Suppressor macrophage treated with lipopolysaccharide for 4 hours (primary cell): ENCODE measurements at regions not wholly inside any gene's neighbourhood (a gene's known extent, or its start where the extent isn't known, plus 50 kb on each side); places are given as distances from the start of the nearest gene placed in this dataset.

Experiments
- DNase-seq: peaks from one replicate; pipeline ENCODE4 v3.0.0-alpha.2; 2020

- DNase-seq, result no peak
Observed at GRCh38 chr5:52504584-52505240, 283.0 kb upstream of the ITGA1 start.

- no peak for DNase-seq
Observed at GRCh38 chr5:52517667-52518066, 270.0 kb upstream of the ITGA1 start.

DNA sequence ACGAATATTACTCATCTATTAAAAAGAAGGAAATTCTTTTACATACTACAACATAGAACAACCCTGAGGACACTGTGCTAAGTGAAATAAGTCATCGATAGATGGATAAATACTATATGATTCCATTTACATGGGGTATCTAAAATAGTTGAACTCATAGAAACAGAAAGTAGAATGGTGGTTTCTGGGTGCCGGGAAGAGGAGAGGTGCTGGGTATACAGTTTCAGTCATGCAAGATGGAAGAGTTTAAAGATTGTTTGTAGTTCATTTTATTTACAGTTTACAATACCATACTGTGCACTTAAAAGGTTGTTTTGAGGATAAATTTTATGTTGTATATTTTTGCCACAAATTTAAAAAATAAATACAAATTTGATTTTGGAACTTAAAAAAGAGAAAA, 267.5 kb upstream of the ITGA1 start:
- DNase-seq, result no peak

- no peak for DNase-seq
Observed at GRCh38 chr5:52521236-52521635, 266.5 kb upstream of the ITGA1 start.

GRCh38 chr5:52523701-52524100, 264.0 kb upstream of the ITGA1 start:
- no peak for DNase-seq

DNA sequence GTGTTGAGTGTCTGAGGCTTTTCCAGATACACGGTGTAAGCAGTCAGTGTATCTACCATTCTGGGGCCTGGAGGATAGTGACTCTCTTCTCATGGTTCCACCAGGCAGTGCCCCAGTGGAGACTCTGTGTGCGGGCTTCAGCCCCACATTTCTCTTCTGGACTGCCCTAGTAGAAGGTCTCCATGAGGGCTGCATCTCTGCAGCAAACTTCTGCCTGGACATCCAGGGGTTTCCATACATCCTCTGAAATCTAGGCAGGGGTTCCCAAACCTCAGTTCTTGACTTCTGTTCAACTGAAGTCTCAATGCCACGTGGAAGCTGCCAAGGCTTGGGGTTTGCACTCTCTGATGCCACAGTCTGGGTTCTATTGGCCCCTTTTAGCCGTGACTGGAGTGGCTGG, 256.6 kb upstream of the ITGA1 start:
- DNase-seq, result no peak

- DNase-seq, result no peak
Observed at GRCh38 chr5:52543594-52543993, 244.1 kb upstream of the ITGA1 start.

DNA sequence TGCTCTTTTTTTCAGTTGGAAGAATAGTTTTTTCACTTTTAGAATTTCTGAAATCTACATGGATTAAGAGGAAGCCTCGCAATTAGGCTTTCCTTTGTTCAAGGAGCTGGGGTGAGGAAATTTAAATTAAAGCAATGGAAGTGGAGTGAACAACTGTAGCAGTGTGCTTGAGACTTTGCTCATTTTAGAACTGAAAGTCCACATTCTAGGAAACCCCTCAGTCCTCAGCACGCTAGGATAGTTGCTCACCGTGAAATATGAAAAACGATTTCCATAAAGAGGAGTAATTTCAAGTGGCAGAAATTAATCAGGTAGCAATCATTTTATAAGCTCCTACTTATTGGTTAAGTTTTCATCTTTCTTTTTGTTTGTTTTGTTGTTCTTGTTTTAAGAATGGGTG, 243.0 kb upstream of the ITGA1 start:
- no peak for DNase-seq

- no peak for DNase-seq
Observed at GRCh38 chr5:52554293-52554692, 233.4 kb upstream of the ITGA1 start.

DNA sequence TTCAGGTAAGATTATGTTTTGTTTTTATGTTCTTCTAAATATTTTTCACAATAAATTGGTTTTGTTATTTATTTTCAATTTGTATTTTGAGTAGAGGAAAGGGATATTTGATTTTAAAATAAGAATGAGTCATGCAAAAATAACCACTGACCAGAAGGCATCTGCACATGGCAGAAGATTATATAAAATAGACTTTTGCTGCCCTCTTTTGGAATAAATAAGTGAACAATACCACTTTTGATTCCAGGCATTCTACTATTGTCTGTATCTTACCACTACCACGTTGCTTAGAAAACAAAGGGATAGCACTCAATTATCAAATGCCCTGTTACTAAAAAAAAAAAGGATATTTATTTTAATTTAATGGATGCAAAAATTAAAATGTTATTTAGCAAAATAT, 227.3 kb upstream of the ITGA1 start:
- no peak for DNase-seq

DNA sequence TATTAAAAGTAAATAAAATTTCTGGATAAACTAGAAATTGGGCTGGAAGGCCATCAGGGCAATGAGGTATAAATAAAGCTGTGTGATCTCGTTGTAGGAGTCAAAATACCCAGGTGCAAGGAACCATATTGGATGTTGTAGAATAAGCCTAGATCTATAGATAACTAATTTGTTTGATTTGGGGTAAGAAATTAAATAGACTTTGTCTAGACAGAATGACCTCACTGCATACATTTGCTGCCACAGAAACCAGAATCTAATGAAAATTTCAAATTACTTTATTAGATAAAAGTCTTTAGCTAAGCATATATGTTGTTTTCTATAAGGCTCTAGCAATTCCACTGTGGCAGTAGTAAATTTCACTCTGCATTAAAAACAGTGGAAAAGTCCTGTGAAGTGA, 225.2 kb upstream of the ITGA1 start:
- DNase-seq, result no peak

- DNase-seq, result no peak
Observed at GRCh38 chr5:52564587-52564986, 223.1 kb upstream of the ITGA1 start.

GRCh38 chr5:52577546-52577945, 210.2 kb upstream of the ITGA1 start:
- DNase-seq, result no peak

DNA sequence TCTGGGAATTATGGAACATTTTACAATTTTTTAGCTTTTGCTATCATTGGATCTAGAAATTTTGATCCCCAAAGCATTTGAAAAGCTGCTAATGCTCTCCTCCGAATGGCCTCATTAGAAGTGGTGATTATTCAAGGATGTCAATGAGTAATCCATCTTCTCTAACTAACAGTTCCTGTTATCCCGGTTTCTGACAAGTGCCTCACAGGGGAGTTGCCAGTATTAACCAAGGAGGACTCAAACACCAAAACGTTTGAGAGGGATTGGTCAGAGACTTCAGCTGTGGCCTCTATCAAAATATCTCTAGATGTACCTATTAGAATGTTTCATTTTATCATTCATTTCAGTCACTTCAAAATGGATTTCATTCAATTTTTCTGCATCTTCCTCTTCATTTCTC, 208.3 kb upstream of the ITGA1 start:
- no peak for DNase-seq

- no peak for DNase-seq
Observed at GRCh38 chr5:52580921-52581320, 206.8 kb upstream of the ITGA1 start.

DNA sequence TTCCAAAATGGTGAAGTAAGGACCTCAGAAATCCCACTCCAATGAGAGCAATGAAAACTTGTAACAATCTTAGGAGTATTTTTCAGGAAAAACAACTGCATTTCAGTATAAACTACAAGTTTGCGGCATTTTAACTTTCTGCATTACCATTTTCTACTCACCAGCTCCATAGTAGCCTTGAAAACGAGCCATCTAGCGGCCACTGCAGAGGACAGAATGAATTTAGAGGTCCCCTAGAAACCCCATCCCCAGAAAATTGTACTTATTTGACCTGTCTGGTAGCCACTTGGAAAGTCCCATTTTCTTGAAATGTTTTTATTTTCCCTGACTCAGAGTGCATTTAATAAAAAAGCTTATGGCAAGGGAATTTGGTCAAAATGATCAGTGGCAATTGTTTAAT, 205.4 kb upstream of the ITGA1 start:
- DNase-seq, result no peak

DNA sequence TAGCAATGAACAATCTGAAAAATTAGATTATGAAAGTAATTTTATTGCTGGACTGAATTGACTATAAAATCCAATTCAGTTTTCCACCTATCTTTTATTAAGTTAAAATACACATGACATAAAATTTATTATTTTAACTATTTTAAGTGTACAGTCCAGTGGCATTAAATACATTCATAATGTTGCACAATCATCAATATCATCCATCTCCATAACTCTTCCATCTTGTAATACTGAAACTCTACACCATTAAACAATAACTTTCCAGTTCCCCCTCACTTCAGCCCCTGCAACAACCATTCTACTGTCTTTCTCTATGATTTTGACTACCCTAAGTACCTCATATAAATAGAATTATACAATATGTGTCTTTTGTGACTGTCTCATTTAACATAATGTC, 200.6 kb upstream of the ITGA1 start:
- DNase-seq, result no peak

DNA sequence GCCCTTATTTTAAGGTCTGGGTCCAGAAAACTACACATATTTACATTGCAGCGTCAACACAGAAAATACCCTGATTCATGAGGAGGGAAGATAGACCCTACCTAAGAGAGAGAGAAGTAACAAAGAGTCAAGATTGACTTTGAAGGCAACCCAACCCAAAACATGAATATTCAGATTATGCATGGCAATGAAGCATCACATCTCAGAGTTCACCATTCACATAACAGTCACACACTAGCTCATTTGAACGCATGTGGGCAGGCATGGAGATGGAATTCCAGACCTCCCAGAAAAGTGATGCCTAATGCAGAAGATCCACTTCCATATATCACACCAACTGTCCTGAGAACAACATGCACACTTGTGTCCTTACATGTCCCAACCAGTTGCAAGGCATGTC, 190.1 kb upstream of the ITGA1 start:
- no peak for DNase-seq

GRCh38 chr5:52598968-52599367, 188.7 kb upstream of the ITGA1 start:
- DNase-seq, result no peak

- DNase-seq, result no peak
Observed at GRCh38 chr5:52603778-52604554, 183.8 kb upstream of the ITGA1 start.

DNA sequence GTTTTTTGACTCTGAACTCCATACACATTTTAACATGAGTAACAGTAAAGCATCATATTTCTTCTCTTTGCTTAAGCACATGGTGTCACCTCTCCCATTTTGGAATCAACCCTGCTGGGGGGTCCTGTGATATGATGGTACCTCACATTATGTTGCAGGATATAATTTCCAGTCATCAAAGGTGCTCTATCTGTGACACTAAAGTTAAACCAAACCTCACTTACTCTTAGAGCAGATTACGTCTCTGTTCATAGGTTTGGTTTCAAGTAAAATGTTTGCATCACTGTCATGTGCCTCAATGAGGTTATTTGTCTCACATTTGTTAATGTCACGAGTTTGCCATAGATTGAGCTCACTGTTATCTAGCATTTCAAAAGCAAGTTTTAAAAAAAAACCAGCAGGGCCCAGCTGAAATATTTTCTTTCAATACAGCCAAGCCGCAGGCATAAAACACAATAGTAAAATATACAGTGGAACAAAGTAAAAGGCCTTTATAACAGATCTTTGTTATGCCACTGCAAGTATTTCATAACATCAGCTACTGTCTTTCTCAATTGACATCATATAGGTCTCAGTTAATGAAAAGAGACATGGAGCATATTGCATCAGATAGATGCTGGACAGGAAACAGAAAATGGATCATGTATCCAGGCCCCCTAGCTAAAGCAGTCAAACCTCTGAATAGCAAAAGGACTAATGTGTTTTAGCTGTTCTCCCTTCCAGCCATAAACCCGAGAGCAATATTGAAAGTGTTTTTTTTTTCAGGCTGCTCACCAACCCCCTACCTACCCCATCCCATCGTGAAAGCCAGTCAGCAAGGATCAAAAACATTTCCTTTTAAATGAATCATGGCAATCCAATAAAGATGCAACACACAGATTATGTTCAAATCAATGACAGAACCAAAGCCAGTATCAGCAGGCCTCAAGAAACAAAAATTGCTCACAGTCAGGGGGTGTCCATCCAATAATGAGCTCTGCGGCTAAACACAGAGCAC, 182.1 kb upstream of the ITGA1 start:
- DNase-seq, result no peak

DNA sequence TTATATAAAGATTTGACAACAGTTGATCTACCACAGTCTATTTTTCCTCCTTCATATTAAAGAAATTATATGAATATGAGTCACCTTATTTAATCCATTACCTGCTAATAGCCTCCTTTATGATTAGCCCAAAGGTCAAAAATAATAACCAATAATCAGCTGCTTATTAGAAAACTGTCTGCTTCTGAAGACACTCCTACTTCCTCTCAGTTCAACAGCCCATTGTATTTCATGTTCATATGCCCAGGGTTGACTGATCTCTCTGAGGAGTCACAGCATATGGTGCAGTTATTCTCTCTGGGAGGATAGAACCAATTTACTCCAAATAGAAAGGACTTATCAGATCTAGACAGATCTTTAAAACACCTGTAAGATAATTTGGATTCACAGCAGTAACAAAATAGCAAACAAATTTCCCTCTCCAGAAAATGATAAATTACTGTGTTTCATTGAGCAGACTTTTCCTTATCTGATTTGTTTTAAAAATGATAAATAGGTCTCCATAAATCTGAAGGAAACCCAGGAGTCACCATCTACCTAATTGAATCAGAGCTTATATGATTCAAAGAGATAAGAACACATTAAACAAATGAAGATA, 180.4 kb upstream of the ITGA1 start:
- DNase-seq, result no peak

GRCh38 chr5:52620315-52620714, 167.4 kb upstream of the ITGA1 start:
- no peak for DNase-seq
